ENCODE measurements at regions not wholly inside any gene's neighbourhood (a gene's known extent, or its start where the extent isn't known, plus 50 kb on each side); places are given as distances from the start of the nearest gene placed in this dataset.

GRCh38 chr12:15033029-15033428 lies 60.2 kb downstream of the PDE6H start:
- H3K4me3 ChIP-seq = no peak overlapping the region
- no peak overlapping the region for H3K27ac ChIP-seq
- DNase-seq = no peak
- H3K36me3 ChIP-seq = no peaks in the 10 kb centered on the region
- no peaks in the 10 kb centered on the region for H3K27me3 ChIP-seq
- H3K9me3 ChIP-seq = no peaks in the 10 kb centered on the region
- TF ChIP-seq CTCF (IDR thresholded peaks at IDR 0.05) = no peak
- no peaks in the 10 kb centered on the region for H3K4me1 ChIP-seq
- intact Hi-C loops (cut with DNase I) = no loop called here
- no peak for ATAC-seq

DNA sequence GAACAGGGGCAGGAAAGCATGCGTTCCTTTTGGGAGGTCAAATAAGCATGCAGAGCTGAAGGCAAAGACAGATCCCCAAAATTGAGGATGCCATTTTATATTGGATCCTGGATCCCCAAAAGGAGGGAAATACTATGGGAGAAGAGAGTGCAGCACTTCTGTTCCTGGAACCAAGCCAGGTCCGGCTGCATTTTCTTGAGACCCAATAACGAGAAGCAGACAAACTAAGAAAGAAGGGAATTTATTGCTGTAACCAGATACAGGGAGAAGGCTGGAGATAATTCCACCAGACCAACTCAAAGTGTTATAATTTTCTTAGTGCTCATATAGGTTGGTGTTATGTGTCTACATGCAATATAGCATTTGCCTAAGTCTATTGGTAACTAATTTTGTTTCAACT lies 60.8 kb downstream of the PDE6H start:
- Histone ChIP-seq H3K27me3 (no peaks in the 10 kb centered on the region), H3K4me1 (no peaks in the 10 kb centered on the region), H3K36me3 (no peaks in the 10 kb centered on the region), H3K4me3 (no peak overlapping the region), H3K27ac (no peak overlapping the region), H3K9me3 (no peaks in the 10 kb centered on the region)
- DNase-seq (peak in 1 of 4 donors; percentile 8), ATAC-seq (no peak)
- intact Hi-C loops (cut with DNase I) = no loop called here
- no peak for TF ChIP-seq CTCF (IDR thresholded peaks at IDR 0.05)

GRCh38 chr12:15035185-15035584 lies 62.3 kb downstream of the PDE6H start:
- intact Hi-C loops (cut with DNase I) = no loop called here
- ATAC-seq (no peak), DNase-seq (no peak)
- Histone ChIP-seq H3K4me1 (no peaks in the 10 kb centered on the region), H3K36me3 (no peaks in the 10 kb centered on the region), H3K4me3 (no peak overlapping the region), H3K27me3 (no peaks in the 10 kb centered on the region), H3K27ac (no peak overlapping the region), H3K9me3 (no peaks in the 10 kb centered on the region)
- no peak for TF ChIP-seq CTCF (IDR thresholded peaks at IDR 0.05)

GRCh38 chr12:15037091-15037687 lies 64.3 kb downstream of the PDE6H start:
- no peaks in the 10 kb centered on the region for H3K9me3 ChIP-seq
- no peaks in the 10 kb centered on the region for H3K4me1 ChIP-seq
- ATAC-seq = no peak
- intact Hi-C loops (cut with DNase I) = no loop called here
- no peak overlapping the region for H3K27ac ChIP-seq
- no peak for DNase-seq
- H3K36me3 ChIP-seq = no peaks in the 10 kb centered on the region
- TF ChIP-seq CTCF (IDR thresholded peaks at IDR 0.05) = no peak
- no peak overlapping the region for H3K4me3 ChIP-seq
- H3K27me3 ChIP-seq = no peaks in the 10 kb centered on the region

DNA sequence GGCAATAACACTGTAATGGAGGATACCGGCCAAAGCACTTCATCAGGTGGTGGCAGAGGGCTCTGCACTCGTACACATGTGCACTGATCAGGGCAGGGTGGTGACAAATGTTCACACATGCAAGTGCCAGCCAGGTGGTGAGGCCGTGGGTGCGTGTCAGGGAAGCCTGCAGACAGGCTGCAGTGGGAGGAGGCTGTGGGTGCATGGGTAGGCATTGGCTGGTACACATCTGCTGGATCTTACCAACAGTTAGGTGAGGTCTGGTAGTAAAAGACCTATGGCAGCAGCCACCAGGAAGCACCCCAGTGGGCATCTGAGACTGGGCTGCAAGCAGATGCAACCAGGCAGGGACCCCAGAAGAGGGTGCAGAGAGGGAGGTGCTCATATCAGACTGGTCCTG lies 65.3 kb downstream of the PDE6H start:
- Histone ChIP-seq H3K4me1 (no peaks in the 10 kb centered on the region), H3K36me3 (no peaks in the 10 kb centered on the region), H3K4me3 (no peak overlapping the region), H3K27ac (no peak overlapping the region), H3K9me3 (no peaks in the 10 kb centered on the region), H3K27me3 (no peaks in the 10 kb centered on the region)
- no peak for ATAC-seq
- intact Hi-C loops (cut with DNase I) = no loop called here
- no peak for DNase-seq
- TF ChIP-seq CTCF (IDR thresholded peaks at IDR 0.05) = no peak
